8988T (cell line): ENCODE measurements at regions not wholly inside any gene's neighbourhood (a gene's known extent, or its start where the extent isn't known, plus 50 kb on each side); places are given as distances from the start of the nearest gene placed in this dataset.

Experiments used
- DNase-seq: peaks from one replicate; pipeline ENCODE4 v3.0.0; 2011

DNA sequence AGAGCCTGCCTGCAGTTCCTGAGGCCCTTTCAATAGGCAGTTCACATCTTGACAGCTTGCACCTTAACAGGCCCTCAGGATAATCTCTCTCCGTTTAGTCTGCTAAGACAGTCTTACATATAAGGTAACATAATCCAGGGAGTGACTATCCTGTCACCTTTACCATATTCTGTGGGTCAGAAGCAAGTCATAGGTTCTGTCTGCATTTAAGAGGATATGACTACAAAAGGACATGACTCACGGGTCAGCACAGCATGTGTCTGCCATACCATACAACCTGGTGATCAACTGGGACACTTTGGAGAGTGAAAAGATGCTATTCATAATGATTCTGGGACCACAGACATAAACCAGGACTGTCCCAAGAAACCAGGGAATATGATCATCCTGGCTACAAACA lies 611.1 kb downstream of the SOX6 start:
- DNase-seq = no peak

DNA sequence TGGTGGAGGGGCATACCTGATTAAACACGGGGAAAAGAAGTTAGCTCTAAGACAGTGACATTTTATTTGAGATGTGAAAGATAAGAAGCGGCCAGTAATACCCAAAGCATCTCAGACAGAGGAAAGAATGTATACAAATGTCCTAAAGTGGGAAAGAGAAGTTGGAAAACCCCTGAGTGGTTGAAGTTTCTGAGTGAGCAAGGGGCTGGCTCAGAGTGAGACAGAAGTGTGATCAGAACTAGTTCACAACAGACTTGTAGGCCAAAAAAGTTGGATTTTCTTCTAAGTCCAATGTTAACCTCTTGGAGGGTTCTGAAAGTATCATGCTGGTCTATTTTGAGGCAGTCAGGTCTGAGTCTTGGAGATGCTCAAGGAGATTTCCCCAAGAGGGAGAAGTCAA lies 608.7 kb downstream of the SOX6 start:
- DNase-seq = no peak

- no peak for DNase-seq
Measured at GRCh38 chr11:15748132-15748531, 608.2 kb downstream of the SOX6 start.

GRCh38 chr11:15748741-15749140 lies 607.6 kb downstream of the SOX6 start:
- DNase-seq = no peak

DNA sequence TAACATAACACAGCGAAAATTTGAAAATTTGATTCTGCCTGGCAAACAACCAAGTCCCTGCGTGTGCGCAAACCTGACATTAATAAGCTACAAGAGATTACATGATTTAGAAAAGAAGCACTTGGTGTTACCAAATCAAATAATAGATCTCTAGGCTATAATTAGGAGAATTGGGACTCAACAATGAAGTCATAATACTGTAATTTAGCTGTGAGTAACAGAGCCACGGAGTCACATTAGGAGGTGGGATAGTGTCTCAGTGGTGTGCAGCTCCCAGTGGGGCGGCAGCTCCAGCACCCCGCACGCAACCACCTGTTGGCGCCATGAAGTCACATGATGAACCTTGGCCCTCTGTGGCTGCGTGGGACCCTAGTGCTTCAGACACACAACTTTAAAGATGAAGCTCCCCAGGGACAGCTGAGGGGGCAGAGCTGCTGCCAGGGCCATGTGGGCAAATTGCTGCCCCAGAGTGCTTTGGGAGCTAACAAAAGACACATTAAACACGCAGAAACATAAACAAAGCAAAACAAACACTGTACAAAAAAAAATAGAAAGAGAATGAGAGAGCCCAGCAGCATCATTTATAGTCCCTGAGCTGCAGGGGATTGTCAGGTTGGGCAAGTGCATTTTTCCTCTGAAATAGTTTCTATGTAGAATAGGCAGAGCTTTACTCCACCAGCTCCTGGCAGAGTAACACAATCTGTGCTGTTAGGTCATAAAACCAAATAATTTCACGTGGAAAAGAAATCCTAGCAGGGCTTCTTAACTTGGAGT lies 605.6 kb downstream of the SOX6 start:
- no peak for DNase-seq

DNA sequence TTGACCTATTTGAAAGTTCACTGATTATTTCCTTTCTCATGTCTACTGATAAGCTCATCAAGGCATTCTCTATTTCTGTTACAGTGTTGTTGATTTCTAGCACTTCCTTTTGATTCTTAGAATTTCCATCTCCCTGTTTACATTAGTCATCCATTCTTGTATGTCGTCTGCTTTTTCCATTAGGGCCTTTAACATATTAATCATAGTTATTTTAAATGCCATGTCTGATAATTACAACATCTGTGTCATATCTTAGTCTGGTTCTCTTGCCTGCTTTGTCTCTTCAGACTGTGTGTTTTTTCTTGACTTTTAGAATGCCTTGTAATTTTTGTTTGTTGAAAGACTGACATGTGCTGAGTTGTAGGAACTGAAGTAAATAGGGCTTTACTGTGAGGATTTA lies 602.1 kb downstream of the SOX6 start:
- no peak for DNase-seq

- DNase-seq = no peak
Measured at GRCh38 chr11:15757048-15757698, 599.2 kb downstream of the SOX6 start.

DNA sequence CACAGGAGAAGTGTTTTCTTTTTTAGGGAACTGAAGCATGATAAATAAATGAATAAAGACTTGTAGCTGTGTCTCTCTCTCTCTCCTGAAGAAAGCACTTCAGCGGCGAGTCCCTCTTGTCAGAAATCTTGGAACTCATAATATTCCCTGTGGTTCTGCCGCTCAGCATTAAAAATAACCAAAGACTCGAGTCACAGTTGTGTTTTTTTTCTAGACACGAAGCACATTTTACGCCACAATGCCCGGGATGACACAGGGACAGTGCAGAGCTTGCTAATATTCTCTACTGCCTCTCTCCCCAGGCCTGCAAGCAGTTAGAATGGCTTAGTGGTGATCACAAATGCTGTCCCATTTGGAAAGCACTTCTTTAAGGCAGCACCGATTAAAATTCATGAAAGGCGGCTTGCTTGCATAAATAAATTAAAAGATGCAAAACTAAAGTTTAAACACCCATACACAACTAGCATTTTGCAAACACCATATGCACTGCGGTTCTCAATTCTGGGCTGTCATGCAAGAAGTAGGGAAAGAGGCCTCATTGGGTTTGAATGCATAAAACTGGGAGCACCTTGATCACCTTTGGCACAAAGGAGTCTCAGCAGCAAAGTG lies 597.4 kb downstream of the SOX6 start:
- DNase-seq = no peak

- DNase-seq = no peak
Measured at GRCh38 chr11:15761235-15761634, 595.1 kb downstream of the SOX6 start.

GRCh38 chr11:15764326-15764725 lies 592.0 kb downstream of the SOX6 start:
- no peak for DNase-seq

DNA sequence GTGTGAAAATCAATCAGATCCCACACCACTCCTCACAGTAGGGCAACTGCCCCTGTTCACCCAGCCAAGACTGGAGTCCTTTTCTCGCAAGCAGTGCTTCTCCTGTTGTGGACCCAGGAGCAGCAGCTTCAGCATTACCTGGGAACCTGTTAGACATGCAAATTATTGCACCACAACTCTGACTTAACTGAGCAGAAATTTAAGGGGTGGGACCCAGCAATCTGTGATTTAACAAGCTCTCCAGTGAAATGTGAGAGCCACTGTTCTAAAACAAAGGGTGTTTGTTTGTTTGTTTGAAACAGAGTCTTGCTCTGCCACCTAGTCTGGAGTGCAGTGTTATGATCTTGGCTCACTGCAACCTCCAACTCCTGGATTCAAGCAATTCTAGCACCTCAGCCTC lies 591.4 kb downstream of the SOX6 start:
- no peak for DNase-seq

- DNase-seq = no peak
Measured at GRCh38 chr11:15765530-15765929, 590.8 kb downstream of the SOX6 start.

DNA sequence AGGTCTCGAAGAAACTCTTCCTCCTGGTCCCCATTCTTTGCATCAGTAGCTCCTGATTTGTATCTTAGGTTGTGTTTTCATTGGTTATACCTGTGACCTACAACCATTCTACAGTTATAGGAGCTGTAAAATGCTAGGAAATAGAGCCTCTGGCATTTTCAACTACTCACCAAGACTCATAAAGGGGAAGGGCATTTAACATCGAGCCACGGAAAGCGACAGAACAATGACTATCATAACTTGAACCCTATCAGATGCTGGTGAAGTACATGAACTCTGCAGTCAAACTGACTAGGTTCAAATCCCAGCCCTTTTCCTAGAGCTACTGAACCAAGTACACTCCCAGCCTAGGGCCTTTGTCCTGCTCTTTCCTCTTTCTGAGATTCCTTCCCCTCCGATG lies 588.0 kb downstream of the SOX6 start:
- DNase-seq = no peak

- no peak for DNase-seq
Measured at GRCh38 chr11:15769203-15769602, 587.1 kb downstream of the SOX6 start.

DNA sequence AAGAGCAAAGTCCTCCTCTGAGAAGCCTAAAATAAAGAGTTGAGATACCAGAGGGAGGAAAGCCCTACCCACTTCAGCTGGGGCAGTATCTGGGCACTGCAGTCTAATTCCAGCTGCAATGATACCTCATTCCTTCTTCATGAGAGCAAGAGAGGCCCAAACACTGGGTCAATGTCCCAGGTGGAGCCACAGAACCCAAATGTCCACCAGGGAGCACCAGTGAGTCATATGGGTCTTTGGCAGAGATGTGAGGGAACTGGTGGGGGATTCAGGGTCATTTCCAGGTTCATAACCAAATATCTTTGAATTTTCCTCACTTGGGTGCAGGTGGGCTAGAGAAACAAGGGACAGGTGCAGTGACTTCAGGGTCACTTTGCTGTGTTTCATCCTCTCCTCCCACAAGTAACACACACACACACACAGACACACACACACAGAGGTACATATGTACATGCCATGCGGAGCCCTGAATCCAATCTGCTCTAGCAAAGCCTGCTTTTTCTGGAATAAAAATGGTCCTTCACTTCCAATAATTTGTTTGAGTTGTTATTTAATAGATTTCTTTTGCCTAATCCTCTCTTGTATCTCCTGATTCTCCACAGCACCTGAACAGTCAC lies 585.4 kb downstream of the SOX6 start:
- no peak for DNase-seq

GRCh38 chr11:15772547-15772946 lies 583.8 kb downstream of the SOX6 start:
- no peak for DNase-seq

- no peak for DNase-seq
Measured at GRCh38 chr11:15772981-15773380, 583.4 kb downstream of the SOX6 start.

- no peak for DNase-seq
Measured at GRCh38 chr11:15773476-15774387, 582.6 kb downstream of the SOX6 start.

DNA sequence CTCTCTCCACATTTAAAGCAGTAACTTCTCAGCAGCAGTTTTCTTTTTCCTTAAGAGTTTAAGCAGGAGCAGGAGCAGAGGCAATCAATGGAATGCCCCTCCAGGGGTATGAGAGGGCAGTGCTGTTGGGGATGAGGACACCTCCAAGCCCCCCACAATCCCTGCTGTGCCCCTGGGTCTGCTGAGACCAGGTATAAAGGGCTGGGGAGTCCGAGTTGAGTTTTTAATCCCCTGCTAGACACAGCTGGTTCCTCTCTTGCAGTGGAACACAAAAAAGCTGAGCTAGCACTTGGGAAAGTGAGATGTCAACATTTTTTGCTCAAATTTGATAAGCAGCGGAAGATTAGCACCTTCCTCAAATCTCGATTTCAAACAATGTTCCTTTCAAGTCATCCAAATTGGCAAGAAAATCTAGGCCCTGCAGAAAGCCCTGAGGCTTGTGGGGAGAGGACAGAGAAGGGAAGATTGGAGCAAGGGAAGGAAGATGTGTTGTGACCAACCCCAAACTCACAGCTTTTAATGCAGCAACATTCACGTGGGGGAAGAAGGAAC lies 581.9 kb downstream of the SOX6 start:
- DNase-seq = no peak

DNA sequence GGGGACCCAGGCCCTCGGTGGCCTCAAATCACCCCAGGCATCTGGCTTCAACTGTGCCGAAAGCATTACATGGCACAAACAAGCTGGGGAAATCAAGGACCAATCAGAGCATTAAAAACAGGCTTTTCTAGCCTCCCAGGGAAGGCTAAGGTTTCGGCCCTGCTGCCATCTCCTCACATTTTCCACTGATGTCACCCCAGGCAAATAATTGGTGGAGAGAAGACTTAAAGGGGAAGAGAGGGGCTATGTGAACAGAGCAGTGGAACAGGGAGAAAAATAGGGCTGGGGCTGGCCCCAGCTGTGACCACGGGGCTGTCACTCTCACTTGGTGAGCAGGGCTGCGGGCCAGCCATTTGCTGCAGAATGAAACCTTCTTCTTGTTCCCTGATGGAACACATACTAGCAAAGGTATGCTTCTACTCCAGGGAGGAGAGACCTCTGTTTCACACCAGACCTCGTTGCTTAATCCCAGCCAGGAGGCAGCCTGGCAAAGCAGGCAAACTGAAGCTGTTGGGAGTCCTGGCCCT lies 581.3 kb downstream of the SOX6 start:
- DNase-seq = no peak

DNA sequence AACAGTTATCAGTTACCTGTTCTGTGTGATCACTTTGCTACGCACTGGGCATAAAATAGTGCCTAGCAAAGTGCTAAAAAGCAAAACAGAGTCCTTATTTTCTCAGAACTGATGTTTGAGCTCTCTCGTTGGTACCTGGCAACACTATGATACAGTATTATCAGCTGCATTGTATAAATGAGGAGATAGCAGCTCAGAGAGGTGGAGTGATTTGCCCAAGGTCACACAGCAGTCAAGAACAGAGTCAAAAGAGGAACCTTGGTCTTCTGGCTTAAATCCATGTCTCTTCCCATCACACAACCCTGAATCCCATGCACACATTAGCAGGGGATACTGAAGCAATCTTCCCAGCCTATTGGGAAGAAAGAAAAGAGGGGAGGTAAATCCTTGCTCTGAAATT lies 580.5 kb downstream of the SOX6 start:
- no peak for DNase-seq

DNA sequence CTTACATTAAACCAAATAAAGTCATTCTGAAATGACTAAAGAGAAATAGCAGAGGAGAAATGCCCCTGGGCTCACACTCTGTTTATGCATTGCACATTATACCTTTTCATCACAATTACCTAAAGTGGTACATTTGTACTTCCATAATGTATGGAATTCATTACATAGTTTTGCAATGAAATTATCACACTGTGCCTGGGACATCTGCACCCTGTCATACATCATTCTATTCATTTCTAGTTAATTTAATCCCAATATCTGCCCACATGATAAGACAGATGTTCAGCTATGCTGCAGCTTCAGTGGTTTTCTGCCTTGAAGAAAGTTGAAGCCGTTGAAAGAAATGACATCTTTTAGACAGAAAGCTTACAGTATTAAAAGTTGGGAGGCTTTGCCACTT lies 580.0 kb downstream of the SOX6 start:
- no peak for DNase-seq
